PC-9 (cell line): ENCODE measurements at regions not wholly inside any gene's neighbourhood (a gene's known extent, or its start where the extent isn't known, plus 50 kb on each side); places are given as distances from the start of the nearest gene placed in this dataset.

Experiments used
- BruUV-seq: library from RNA; stranded (reverse); fragments of 400-500 nt; replicated peaks from 2 replicates; lab custom pipeline; 2021; lab: Mats Ljungman, UMichigan
- CTCF ChIA-PET: fragments of 300-600 bp; sonication (Branson Sonifier 250); formaldehyde crosslinking; loops from one replicate; lab custom pipeline; 2022; ENCODE audit warnings: antibody characterized with exemption; lab: Charles Lee
- POLR2A ChIA-PET: fragments of 300-600 bp; sonication (Branson Sonifier 250); formaldehyde crosslinking; loops from one replicate; lab custom pipeline; 2022; ENCODE audit warnings: antibody characterized with exemption; ENCODE audit not compliant: unreplicated experiment; lab: Charles Lee
- DNase-seq, 2 experiments: peaks; one replicate each; pipeline versions ENCODE4 v3.0.0 to v3.0.0-alpha.2; 2015 to 2022; ENCODE audit warnings: mixed read lengths in 1 of 2
- H2AFZ ChIP-seq: fragments of 200-600 bp; sonication (generic); 2 replicates; pipeline ENCODE4 v1.8.1; 2017; ENCODE audit warnings: antibody characterized with exemption
- H3F3A ChIP-seq: fragments of 200-600 bp; sonication (generic); 2 replicates; pipeline ENCODE4 v1.8.1; 2017; ENCODE audit warnings: antibody characterized with exemption, mild to moderate bottlenecking, low read depth; ENCODE audit not compliant: insufficient read depth
- H3K27ac ChIP-seq: fragments of 200-600 bp; sonication (generic); 2 replicates; pipeline ENCODE4 v1.6.1; 2016; ENCODE audit warnings: mixed run types
- H3K27me3 ChIP-seq: fragments of 200-600 bp; sonication (generic); 2 replicates; pipeline ENCODE4 v1.6.1; 2016; ENCODE audit warnings: low read depth, mixed run types; ENCODE audit not compliant: insufficient read depth
- H3K36me3 ChIP-seq: fragments of 200-600 bp; sonication (generic); 2 replicates; pipeline ENCODE4 v1.6.1; 2016; ENCODE audit warnings: low read depth, mixed run types
- H3K4me1 ChIP-seq: fragments of 200-600 bp; sonication (generic); replicated peaks from 2 replicates; pipeline ENCODE4 v1.6.1; 2016; ENCODE audit warnings: mixed run types; ENCODE audit not compliant: insufficient read depth
- H3K4me2 ChIP-seq: fragments of 200-600 bp; sonication (generic); 2 replicates; pipeline ENCODE4 v1.6.1; 2017; ENCODE audit warnings: mixed run types
- H3K4me3 ChIP-seq: fragments of 200-600 bp; sonication (generic); 2 replicates; pipeline ENCODE4 v1.6.1; 2016; ENCODE audit warnings: mixed run types
- H3K79me2 ChIP-seq: fragments of 200-600 bp; sonication (generic); 2 replicates; pipeline ENCODE4 v1.6.1; 2017; ENCODE audit warnings: low read depth, mixed run types
- H3K9me2 ChIP-seq: fragments of 200-600 bp; sonication (generic); 2 replicates; pipeline ENCODE4 v1.8.1; 2017; ENCODE audit warnings: mild to moderate bottlenecking; ENCODE audit not compliant: insufficient read depth
- H3K9me3 ChIP-seq: fragments of 200-600 bp; sonication (generic); 2 replicates; pipeline ENCODE4 v1.8.1; 2016; ENCODE audit warnings: low read depth; ENCODE audit not compliant: insufficient read depth
- H4K20me1 ChIP-seq: fragments of 200-600 bp; sonication (generic); 2 replicates; pipeline ENCODE4 v1.8.1; 2017; ENCODE audit not compliant: insufficient read depth
- CTCF ChIP-seq: fragments of 200-600 bp; sonication (generic); conservative IDR thresholded peaks from 2 replicates; pipeline ENCODE4 v1.6.1; 2017; ENCODE audit warnings: mixed run types, antibody characterized with exemption, mild to moderate bottlenecking, moderate library complexity
- EZH2 ChIP-seq: fragments of 200-600 bp; sonication (generic); IDR thresholded peaks from 2 replicates; pipeline ENCODE4 v1.8.0; 2017; ENCODE audit warnings: antibody characterized with exemption, low read depth
- intact Hi-C: fragments of 100-400 bp; cut with micrococcal nuclease; formaldehyde crosslinking; loops from one replicate; pipeline ENCODE4 v1.10.0; 2022; ENCODE audit not compliant: unreplicated experiment

DNA sequence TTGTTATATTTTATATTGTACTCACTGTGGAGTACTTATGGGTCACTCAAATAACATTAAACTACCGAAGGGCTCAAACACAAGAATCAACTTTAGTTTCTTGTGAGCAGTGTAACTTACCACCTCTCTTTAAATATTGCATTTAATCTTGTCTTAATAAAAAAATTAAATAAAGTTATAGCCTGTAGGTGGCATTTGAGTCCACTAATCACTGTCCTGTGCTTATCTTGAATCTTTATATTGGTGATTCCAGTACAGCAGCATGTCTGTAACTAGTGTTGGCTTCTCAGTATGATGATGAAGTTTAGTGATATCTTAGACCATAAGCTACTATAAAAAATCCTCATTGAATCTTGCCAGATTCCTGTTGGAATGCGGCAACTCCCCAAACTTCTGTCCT lies 313.8 kb downstream of the FAM170A start:
- no peak for DNase-seq
- Histone ChIP-seq H3K4me2 (no peak overlapping the region), H3K36me3 (no peaks in the 10 kb centered on the region), H3K79me2 (no peaks in the 10 kb centered on the region), H3F3A (no peaks in the 10 kb centered on the region), H3K27ac (no peak overlapping the region), H3K27me3 (no peaks in the 10 kb centered on the region), H3K9me2 (no peaks in the 10 kb centered on the region), H2AFZ (no peak overlapping the region), H3K4me3 (no peak overlapping the region), H3K9me3 (no peaks in the 10 kb centered on the region), H3K4me1 (no peaks in the 10 kb centered on the region), H4K20me1 (no peaks in the 10 kb centered on the region)
- ChIA-PET CTCF (no interaction called here), POLR2A (no interaction called here)
- TF ChIP-seq EZH2 (no peak), CTCF (peak; percentile 62)
- no TSS peak for BruUV-seq
- intact Hi-C loops: loop anchor here (5.0 to 10.0 kb wide), 3 partner anchors 514 to 1932 kb away; no protein-coding TSS in a partner anchor

GRCh38 chr5:119945691-119946090 lies 316.3 kb downstream of the FAM170A start:
- Histone ChIP-seq H3K79me2 (no peaks in the 10 kb centered on the region), H4K20me1 (no peaks in the 10 kb centered on the region), H3K27me3 (no peaks in the 10 kb centered on the region), H3K27ac (no peak overlapping the region), H3K9me3 (no peaks in the 10 kb centered on the region), H3K4me1 (no peaks in the 10 kb centered on the region), H3K4me3 (no peak overlapping the region), H2AFZ (no peak overlapping the region), H3K9me2 (no peaks in the 10 kb centered on the region), H3K36me3 (no peaks in the 10 kb centered on the region), H3F3A (no peaks in the 10 kb centered on the region), H3K4me2 (no peak overlapping the region)
- intact Hi-C loops: loop anchor here (10.0 kb wide), 1 partner anchor 1929 kb away; no protein-coding TSS in a partner anchor
- CTCF ChIA-PET: no interaction called here
- POLR2A ChIA-PET: interaction anchor here (0.7 kb wide), 1 partner anchor 9 kb away, joined by 3 read pairs; no protein-coding TSS in a partner anchor
- TF ChIP-seq EZH2 (no peak), CTCF (no peak)
- no peak for DNase-seq
- no TSS peak for BruUV-seq

GRCh38 chr5:119948162-119948561 lies 318.8 kb downstream of the FAM170A start:
- BruUV-seq: no TSS peak

More at GRCh38 chr5:119948162-119948561, 318.8 kb downstream of the FAM170A start:
- no peaks in the 10 kb centered on the region for H3F3A ChIP-seq
- no peak overlapping the region for H3K4me2 ChIP-seq
- no peak overlapping the region for H3K4me3 ChIP-seq
- H3K79me2 ChIP-seq: no peaks in the 10 kb centered on the region
- H3K36me3 ChIP-seq: no peaks in the 10 kb centered on the region
- POLR2A ChIA-PET: no interaction called here
- H3K9me3 ChIP-seq: no peaks in the 10 kb centered on the region
- CTCF ChIA-PET: no interaction called here
- no peak overlapping the region for H3K27ac ChIP-seq
- H3K27me3 ChIP-seq: no peaks in the 10 kb centered on the region
- H3K9me2 ChIP-seq: no peaks in the 10 kb centered on the region
- intact Hi-C loops: loop anchor here (10.0 kb wide), 1 partner anchor 1927 kb away; no protein-coding TSS in a partner anchor
- no peaks in the 10 kb centered on the region for H4K20me1 ChIP-seq
- H3K4me1 ChIP-seq: no peaks in the 10 kb centered on the region
- no peak for TF ChIP-seq EZH2
- no peak for TF ChIP-seq CTCF
- H2AFZ ChIP-seq: no peak overlapping the region
- DNase-seq: no peak
